Activated CD4-positive, alpha-beta memory T cell treated with anti-CD3 and anti-CD28 coated beads for 36 hours (primary cell): ENCODE measurements at regions not wholly inside any gene's neighbourhood (a gene's known extent, or its start where the extent isn't known, plus 50 kb on each side); places are given as distances from the start of the nearest gene placed in this dataset.

Experiments
- CTCF ChIA-PET: fragments of 350-600 bp; sonication (Branson Sonifier 250); formaldehyde crosslinking; loops from one replicate; lab custom pipeline; 2021; ENCODE audit warnings: antibody characterized with exemption, inconsistent platforms; lab: Charles Lee
- POLR2A ChIA-PET: fragments of 350-600 bp; sonication (Branson Sonifier 250); formaldehyde crosslinking; loops from one replicate; lab custom pipeline; 2021; ENCODE audit warnings: antibody characterized with exemption; lab: Charles Lee
- DNase-seq: peaks from one replicate; pipeline ENCODE4 v3.0.0-alpha.2; 2020
- H3K27ac Mint-ChIP-seq: one replicate; pipeline ENCODE4 v1.8.0; 2021; ENCODE audit warnings: mixed read lengths
- H3K27me3 Mint-ChIP-seq: one replicate; pipeline ENCODE4 v1.8.0; 2021; ENCODE audit warnings: mixed read lengths
- H3K36me3 Mint-ChIP-seq: one replicate; pipeline ENCODE4 v1.8.0; 2021; ENCODE audit warnings: mixed read lengths
- H3K4me1 Mint-ChIP-seq: one replicate; pipeline ENCODE4 v1.8.0; 2021; ENCODE audit warnings: low read depth, mixed read lengths
- H3K4me3 Mint-ChIP-seq: one replicate; pipeline ENCODE4 v1.8.0; 2021; ENCODE audit warnings: mild to moderate bottlenecking, mixed read lengths
- H3K9me3 Mint-ChIP-seq: one replicate; pipeline ENCODE4 v1.8.0; 2021; ENCODE audit warnings: mixed read lengths
- intact Hi-C: fragments of 100-400 bp; cut with micrococcal nuclease; formaldehyde crosslinking; loops from one replicate; pipeline ENCODE4 v1.15.1; 2023

DNA sequence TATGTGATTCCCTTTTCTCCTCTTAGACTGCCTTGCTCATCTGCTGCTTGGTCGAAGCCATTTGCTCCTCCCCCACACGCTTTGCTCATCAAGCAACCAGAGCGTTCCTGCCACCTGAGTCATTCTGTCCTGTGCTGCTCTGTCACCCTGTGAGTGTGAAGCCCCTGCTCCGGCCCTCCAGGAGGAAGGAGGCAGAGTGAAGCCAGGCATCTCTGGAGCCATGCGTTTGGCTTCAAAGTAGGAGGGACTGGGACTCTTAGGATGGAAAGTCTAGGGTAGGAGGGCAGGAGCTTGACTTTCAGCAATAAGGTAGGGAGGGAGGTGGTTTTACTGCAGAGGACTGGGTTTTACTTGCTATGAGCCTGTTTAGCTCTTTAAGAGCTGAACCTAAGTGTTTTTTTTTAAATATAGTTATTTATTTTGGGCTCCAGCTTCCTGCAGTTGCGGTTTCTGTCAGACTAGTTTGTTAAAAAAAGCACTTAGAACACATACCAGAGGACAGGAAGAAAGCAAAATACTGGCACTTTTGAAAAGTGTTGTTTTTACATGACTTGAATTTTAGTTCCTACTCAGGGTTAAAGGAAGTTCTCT, 63.6 kb downstream of the SPINK2 start:
- Mint-ChIP-seq H3K4me3 (peak overlapping the region; percentile 40), H3K4me1 (peaks cover 31% of the 10 kb centered on the region), H3K36me3 (no peaks in the 10 kb centered on the region), H3K27me3 (peaks cover 3% of the 10 kb centered on the region), H3K27ac (peak overlapping the region; percentile 87), H3K9me3 (no peaks in the 10 kb centered on the region)
- intact Hi-C loops, result loop anchor here (1.0 to 5.0 kb wide), 4 partner anchors 35 to 106 kb away; partner anchors contain the start of gene HOPX
- ChIA-PET CTCF (interaction anchor here (0.9 to 1.2 kb wide), 3 partner anchors 10 to 213 kb away, joined by 3 to 4 read pairs (median 3); no protein-coding TSS in a partner anchor), POLR2A (interaction anchor here (0.6 to 1.0 kb wide), 4 partner anchors 11 to 142 kb away, joined by 3 read pairs; no protein-coding TSS in a partner anchor)
- DNase-seq, result peak; percentile 90

DNA sequence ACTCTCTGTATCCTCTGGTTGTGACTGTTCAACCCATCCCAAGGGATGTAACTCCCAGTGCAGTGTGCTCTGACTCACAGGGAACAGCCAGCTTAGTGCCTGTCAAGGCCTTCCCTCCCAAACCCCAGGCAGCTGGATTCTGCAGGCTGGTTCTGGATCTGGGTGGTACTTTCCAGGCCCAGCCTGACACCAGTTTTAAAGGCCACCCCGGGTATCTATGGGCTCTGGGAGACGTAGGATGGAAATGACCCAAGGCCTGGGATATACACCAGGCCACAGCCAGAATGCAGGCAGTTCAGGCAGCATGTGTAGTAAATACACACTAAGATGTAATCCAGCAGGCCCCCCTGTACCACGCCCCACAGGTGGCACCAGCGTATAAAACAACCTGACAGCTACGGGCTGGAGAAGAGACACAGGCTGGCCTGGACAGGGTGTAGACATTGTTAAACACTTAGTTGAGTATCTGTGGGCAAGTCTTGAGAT, 64.2 kb downstream of the SPINK2 start:
- POLR2A ChIA-PET, result interaction anchor here (1.0 kb wide), 2 partner anchors 34 to 36 kb away, joined by 3 read pairs; no protein-coding TSS in a partner anchor
- no peaks in the 10 kb centered on the region for H3K36me3 Mint-ChIP-seq
- intact Hi-C loops, result loop anchor here (1.0 to 5.0 kb wide), 4 partner anchors 34 to 105 kb away; partner anchors contain the start of gene HOPX
- peak overlapping the region; percentile 87 for H3K27ac Mint-ChIP-seq
- H3K4me1 Mint-ChIP-seq, result peaks cover 26% of the 10 kb centered on the region
- H3K4me3 Mint-ChIP-seq, result no peak overlapping the region
- peaks cover 3% of the 10 kb centered on the region for H3K27me3 Mint-ChIP-seq
- no peaks in the 10 kb centered on the region for H3K9me3 Mint-ChIP-seq
- DNase-seq, result peak; percentile 36
- CTCF ChIA-PET, result interaction anchor here (1.1 to 1.2 kb wide), 2 partner anchors 11 to 43 kb away, joined by 3 to 4 read pairs; no protein-coding TSS in a partner anchor

DNA sequence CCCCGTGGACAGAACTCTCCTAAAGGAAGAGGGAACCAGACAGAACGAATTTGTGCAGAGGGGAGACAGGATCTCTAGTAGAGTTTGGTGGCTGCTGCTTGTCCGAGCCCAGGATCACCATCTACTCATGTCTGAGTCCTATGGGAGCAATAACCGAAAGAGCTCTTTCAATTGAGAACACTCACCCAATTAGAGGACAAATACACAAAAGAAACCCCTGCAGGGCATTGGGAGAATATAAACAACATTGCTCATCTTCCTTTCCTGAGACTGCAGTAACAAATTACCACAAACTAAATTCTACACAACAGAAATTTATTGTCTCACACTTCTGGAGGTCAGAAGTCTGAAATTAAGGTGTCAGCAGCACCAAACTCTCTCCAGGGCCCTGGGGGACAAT, 65.6 kb downstream of the SPINK2 start:
- ChIA-PET CTCF (no interaction called here), POLR2A (no interaction called here)
- Mint-ChIP-seq H3K27me3 (no peaks in the 10 kb centered on the region), H3K27ac (no peak overlapping the region), H3K9me3 (no peaks in the 10 kb centered on the region), H3K36me3 (no peaks in the 10 kb centered on the region), H3K4me3 (no peak overlapping the region), H3K4me1 (peaks cover 26% of the 10 kb centered on the region)
- intact Hi-C loops, result loop anchor here (5.0 kb wide), 1 partner anchor 104 kb away; no protein-coding TSS in a partner anchor
- DNase-seq, result no peak

DNA sequence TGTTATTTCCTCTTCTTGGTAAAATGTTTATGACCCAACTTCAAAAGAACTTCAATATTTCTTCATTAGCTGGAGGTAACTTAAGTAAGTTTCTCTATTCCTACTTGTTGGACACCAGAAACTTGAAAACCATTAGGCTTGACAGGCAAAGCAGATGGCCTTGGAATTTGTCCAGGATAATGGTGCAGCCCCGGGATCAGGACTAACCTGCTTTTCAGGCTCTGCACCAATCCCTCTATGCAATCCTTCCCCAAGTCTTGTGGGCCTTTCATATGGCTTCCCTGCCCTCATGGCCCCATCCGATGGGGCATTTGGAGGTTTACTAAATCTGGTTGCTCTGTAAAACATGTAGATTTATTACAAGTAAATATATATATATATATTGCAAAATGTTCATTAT, 68.5 kb downstream of the SPINK2 start:
- Mint-ChIP-seq H3K9me3 (peaks cover 5% of the 10 kb centered on the region), H3K4me1 (peaks cover 13% of the 10 kb centered on the region), H3K4me3 (no peak overlapping the region), H3K36me3 (no peaks in the 10 kb centered on the region), H3K27me3 (no peaks in the 10 kb centered on the region), H3K27ac (no peak overlapping the region)
- ChIA-PET CTCF (no interaction called here), POLR2A (no interaction called here)
- intact Hi-C loops, result no loop called here
- no peak for DNase-seq

DNA sequence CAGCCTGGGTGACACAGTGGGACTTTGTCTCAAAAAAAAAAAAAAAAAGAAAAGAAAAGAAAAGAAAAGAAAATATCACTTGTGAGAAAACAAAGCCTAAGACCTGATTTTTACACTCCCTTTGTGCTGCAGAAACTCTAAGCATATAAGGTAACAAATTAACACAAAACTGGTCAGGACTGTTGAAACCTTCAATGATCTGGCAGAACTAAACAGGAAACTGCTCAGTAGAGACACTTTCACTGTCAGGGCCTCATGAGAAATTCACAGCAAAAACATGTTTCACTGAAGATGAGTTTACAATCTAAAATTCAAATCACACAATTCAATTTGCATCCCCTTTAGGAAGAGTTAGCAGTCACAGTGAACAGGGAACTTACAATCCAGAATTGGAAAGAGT, 69.1 kb upstream of the HOPX start:
- ChIA-PET POLR2A (interaction anchor here (0.6 kb wide), 1 partner anchor 9 kb away, joined by 3 read pairs; no protein-coding TSS in a partner anchor), CTCF (no interaction called here)
- Mint-ChIP-seq H3K4me1 (no peaks in the 10 kb centered on the region), H3K36me3 (no peaks in the 10 kb centered on the region), H3K27ac (no peak overlapping the region), H3K4me3 (no peak overlapping the region), H3K9me3 (peaks cover 5% of the 10 kb centered on the region), H3K27me3 (no peaks in the 10 kb centered on the region)
- DNase-seq, result no peak
- intact Hi-C loops, result no loop called here

DNA sequence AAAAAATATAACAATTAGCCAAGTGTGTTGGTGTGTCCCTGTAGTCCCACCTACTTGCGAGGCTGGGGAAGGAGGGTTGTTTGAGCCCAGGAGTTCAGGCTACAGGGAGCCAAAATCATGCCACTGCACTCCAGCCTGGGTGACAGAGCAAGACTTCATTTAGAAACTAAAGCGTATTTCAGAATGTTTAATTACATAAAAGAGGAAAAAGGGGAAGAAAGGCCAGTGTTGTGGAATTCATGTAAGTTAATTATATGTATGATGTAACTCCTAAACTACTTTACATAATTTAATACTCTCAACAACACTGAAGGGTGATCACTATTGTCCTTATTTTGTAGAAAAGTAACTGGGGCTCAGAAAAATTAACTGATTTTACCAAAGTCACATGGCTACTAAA, 67.2 kb upstream of the HOPX start:
- H3K27me3 Mint-ChIP-seq, result no peaks in the 10 kb centered on the region
- no peaks in the 10 kb centered on the region for H3K36me3 Mint-ChIP-seq
- ChIA-PET POLR2A (no interaction called here), CTCF (no interaction called here)
- peaks cover 5% of the 10 kb centered on the region for H3K9me3 Mint-ChIP-seq
- DNase-seq, result no peak
- H3K4me1 Mint-ChIP-seq, result no peaks in the 10 kb centered on the region
- no peak overlapping the region for H3K27ac Mint-ChIP-seq
- intact Hi-C loops, result no loop called here
- no peak overlapping the region for H3K4me3 Mint-ChIP-seq

DNA sequence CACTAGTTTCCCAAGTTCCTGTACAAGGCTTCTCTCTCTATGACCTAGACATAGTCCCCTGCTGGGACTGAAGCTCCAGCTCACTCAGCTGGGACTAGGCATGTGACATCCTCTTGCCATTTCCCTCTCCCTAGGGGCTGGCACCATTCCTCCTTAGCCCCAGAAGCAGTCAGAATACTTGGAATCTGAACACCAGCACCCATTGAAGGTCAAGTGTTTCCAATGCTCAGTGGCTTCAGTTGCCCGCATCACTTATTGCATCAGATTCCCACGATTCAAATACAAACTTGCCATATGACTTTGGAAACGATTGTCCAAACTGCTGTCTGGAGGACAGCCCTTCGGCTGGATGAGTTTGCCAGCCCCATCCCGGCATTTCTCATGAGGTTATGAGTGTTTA, 65.5 kb upstream of the HOPX start:
- DNase-seq, result no peak
- Mint-ChIP-seq H3K4me1 (no peaks in the 10 kb centered on the region), H3K27ac (no peak overlapping the region), H3K4me3 (no peak overlapping the region), H3K36me3 (no peaks in the 10 kb centered on the region), H3K9me3 (peaks cover 5% of the 10 kb centered on the region), H3K27me3 (no peaks in the 10 kb centered on the region)
- intact Hi-C loops, result no loop called here
- CTCF ChIA-PET, result no interaction called here
- POLR2A ChIA-PET, result interaction anchor here (0.6 kb wide), 1 partner anchor 11 kb away, joined by 3 read pairs; no protein-coding TSS in a partner anchor

DNA sequence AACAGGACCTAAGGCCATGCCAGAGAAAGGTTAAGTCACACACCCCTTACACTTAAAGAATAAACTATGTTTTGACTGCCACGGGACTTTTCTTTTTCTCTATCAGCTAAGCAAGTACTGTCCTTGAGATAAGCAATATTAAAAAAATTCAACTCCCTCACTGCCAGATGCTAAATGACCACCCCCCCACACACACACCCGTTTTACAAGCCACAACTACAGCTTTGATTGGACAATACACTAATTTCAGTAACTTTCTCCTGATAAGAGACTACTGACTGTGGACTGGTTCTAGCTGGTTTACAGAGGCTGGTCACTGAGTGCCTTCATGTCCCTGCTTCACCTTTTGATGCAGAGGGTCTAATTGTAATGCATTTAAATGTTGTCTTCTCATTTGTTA, 63.9 kb upstream of the HOPX start:
- POLR2A ChIA-PET, result no interaction called here
- no peak overlapping the region for H3K27ac Mint-ChIP-seq
- no peaks in the 10 kb centered on the region for H3K9me3 Mint-ChIP-seq
- CTCF ChIA-PET, result no interaction called here
- H3K4me3 Mint-ChIP-seq, result no peak overlapping the region
- no peaks in the 10 kb centered on the region for H3K27me3 Mint-ChIP-seq
- H3K36me3 Mint-ChIP-seq, result no peaks in the 10 kb centered on the region
- intact Hi-C loops, result no loop called here
- H3K4me1 Mint-ChIP-seq, result no peaks in the 10 kb centered on the region
- no peak for DNase-seq

DNA sequence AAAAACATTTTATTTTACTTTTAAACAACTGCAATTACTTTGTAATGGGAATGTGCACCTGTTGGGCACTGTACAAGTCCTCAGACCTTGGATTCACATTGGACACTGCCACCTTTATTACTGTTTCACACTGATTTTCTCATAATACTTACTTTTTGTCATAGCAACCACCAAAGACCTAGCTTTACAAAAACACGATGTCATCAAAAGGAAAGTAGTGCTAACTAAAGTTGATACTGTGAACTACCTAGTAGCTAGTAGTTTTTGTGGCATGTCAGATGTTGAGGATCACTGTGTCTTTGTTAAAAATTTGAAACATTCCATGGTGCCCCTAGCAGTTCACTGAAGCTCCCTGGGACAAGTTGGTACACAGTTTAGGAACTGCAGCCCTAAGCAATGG, 62.9 kb upstream of the HOPX start:
- intact Hi-C loops, result no loop called here
- Mint-ChIP-seq H3K4me3 (no peak overlapping the region), H3K27ac (no peak overlapping the region), H3K36me3 (no peaks in the 10 kb centered on the region), H3K9me3 (no peaks in the 10 kb centered on the region), H3K27me3 (no peaks in the 10 kb centered on the region), H3K4me1 (no peaks in the 10 kb centered on the region)
- ChIA-PET POLR2A (no interaction called here), CTCF (interaction anchor here (0.7 kb wide), 1 partner anchor 93 kb away, joined by 3 read pairs; no protein-coding TSS in a partner anchor)
- no peak for DNase-seq

DNA sequence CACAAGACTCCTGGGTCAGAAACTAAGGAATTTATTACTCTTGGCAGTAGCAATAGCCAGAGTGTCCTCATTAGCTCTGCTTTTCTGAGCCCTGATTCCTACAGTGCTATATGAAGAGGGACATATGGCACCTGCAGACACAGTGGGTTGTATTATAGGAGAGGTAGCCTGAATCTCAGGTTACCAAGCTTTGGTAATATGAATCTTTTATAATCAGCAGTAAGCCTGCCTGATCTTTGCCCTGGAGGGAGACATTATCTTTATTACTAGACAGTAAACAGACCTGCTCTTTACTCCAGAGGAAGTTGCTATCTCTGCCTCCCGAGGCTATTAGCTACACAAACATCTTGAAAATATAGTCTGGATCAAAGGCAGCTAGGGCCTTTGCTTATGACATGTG, 62.5 kb upstream of the HOPX start:
- Mint-ChIP-seq H3K27me3 (no peaks in the 10 kb centered on the region), H3K4me1 (no peaks in the 10 kb centered on the region), H3K36me3 (no peaks in the 10 kb centered on the region), H3K9me3 (no peaks in the 10 kb centered on the region), H3K27ac (no peak overlapping the region), H3K4me3 (no peak overlapping the region)
- intact Hi-C loops, result no loop called here
- CTCF ChIA-PET, result interaction anchor here (0.7 kb wide), 1 partner anchor 93 kb away, joined by 3 read pairs; no protein-coding TSS in a partner anchor
- POLR2A ChIA-PET, result no interaction called here
- DNase-seq, result no peak

DNA sequence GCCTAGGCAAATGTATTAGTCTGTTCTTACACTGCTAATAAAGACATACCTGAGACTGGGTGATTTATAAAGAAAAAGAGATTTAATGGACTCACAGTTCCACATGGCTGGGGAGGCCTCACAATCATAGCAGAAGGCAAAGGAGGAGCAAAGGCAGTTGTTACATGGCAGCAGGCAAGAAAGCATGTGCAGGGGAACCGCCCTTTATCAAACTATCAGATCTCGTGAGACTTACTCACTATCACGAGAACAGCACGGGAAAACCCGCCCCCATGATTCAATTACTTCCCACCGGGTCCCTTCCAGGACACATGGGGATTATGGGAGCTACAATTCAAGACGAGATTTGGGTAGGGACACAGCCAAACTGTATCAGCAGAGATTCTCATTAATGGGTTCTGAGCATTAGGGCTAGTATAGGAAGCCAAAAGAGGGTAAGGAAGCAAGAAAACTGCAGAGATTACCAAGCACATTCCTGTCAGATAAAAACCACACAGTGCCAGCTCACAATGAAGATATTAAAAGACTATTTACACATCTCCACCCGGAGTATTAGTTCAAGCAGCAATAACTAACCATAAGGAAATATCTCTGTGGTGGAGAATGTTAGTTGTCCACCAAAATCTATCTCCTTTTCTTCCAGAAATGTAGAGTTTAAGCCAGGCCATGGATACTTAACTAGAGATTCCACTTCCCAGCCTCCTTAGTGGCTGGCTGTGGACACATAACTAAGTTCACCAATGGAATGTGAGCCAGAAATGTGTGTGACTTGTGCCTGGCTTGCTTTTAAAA, 61.2 kb upstream of the HOPX start:
- Mint-ChIP-seq H3K4me1 (no peaks in the 10 kb centered on the region), H3K9me3 (no peaks in the 10 kb centered on the region), H3K4me3 (no peak overlapping the region), H3K27ac (no peak overlapping the region), H3K36me3 (no peaks in the 10 kb centered on the region), H3K27me3 (no peaks in the 10 kb centered on the region)
- ChIA-PET POLR2A (no interaction called here), CTCF (interaction anchor here (0.6 kb wide), 1 partner anchor 161 kb away, joined by 3 read pairs; no protein-coding TSS in a partner anchor)
- intact Hi-C loops, result no loop called here
- DNase-seq, result no peak

DNA sequence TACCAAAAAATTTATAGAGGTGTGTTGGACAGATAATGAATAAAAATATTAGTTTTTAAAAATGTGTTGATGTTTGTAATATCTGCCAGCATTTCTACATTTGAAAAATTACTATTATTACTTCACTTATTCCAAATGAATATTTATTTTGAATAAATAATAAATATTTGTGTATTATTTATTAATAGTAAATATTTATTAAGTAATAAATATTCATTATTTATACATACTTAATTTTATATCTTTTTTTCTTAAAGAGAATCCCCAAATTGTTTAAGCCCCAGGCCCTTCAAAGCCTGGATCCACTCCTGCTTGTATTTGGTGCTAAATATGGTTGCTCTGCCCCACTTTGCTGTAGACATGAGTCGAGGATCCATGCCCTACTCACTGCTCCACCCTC, 60.5 kb upstream of the HOPX start:
- intact Hi-C loops, result no loop called here
- no peak overlapping the region for H3K27ac Mint-ChIP-seq
- H3K4me1 Mint-ChIP-seq, result no peaks in the 10 kb centered on the region
- no peak overlapping the region for H3K4me3 Mint-ChIP-seq
- ChIA-PET CTCF (no interaction called here), POLR2A (no interaction called here)
- H3K36me3 Mint-ChIP-seq, result no peaks in the 10 kb centered on the region
- no peaks in the 10 kb centered on the region for H3K9me3 Mint-ChIP-seq
- no peaks in the 10 kb centered on the region for H3K27me3 Mint-ChIP-seq
- no peak for DNase-seq
